OCI-LY7 (cell line): ENCODE measurements at regions not wholly inside any gene's neighbourhood (a gene's known extent, or its start where the extent isn't known, plus 50 kb on each side); places are given as distances from the start of the nearest gene placed in this dataset.

Source experiments
- BruUV-seq: library from RNA; stranded (reverse); fragments of 400-500 nt; replicated peaks from 2 replicates; lab custom pipeline; 2021; lab: Mats Ljungman, UMichigan
- CTCF ChIA-PET: fragments of 300-600 bp; sonication (Branson Sonifier 250); formaldehyde crosslinking; loops from one replicate; lab custom pipeline; 2022; ENCODE audit warnings: antibody characterized with exemption; ENCODE audit not compliant: unreplicated experiment; lab: Charles Lee
- POLR2A ChIA-PET: fragments of 300-600 bp; sonication (Branson Sonifier 250); formaldehyde crosslinking; loops from one replicate; lab custom pipeline; 2022; ENCODE audit warnings: antibody characterized with exemption; lab: Charles Lee
- DNase-seq: peaks from one replicate; pipeline ENCODE4 v3.0.0-alpha.2; 2015; ENCODE audit warnings: low spot score
- H2AFZ ChIP-seq: fragments of 200-600 bp; sonication (generic), shearing (Covaris generic); 2 replicates; pipeline ENCODE4 v1.6.1; 2014; ENCODE audit warnings: mild to moderate bottlenecking, antibody characterized with exemption, low read length, moderate library complexity
- H3K27ac ChIP-seq: fragments of 200-600 bp; sonication (generic); 2 replicates; pipeline ENCODE4 v1.5.1; 2014; ENCODE audit warnings: mixed run types, low read depth, mild to moderate bottlenecking, moderate library complexity, low read length, inconsistent platforms; ENCODE audit not compliant: poor library complexity, severe bottlenecking
- H3K36me3 ChIP-seq: fragments of 200-600 bp; sonication (generic); 2 replicates; pipeline ENCODE4 v1.6.1; 2014; ENCODE audit warnings: mild to moderate bottlenecking, antibody characterized with exemption, low read length, moderate library complexity, mixed read lengths; ENCODE audit not compliant: insufficient read depth
- H3K4me1 ChIP-seq: fragments of 200-600 bp; sonication (generic); 2 replicates; pipeline ENCODE4 v1.5.1; 2014; ENCODE audit warnings: mild to moderate bottlenecking, low read length; ENCODE audit not compliant: insufficient read depth, poor library complexity, severe bottlenecking
- H3K4me2 ChIP-seq: fragments of 200-600 bp; sonication (generic); 2 replicates; pipeline ENCODE4 v1.6.1; 2014; ENCODE audit warnings: mild to moderate bottlenecking, low read length
- H3K4me3 ChIP-seq: fragments of 200-600 bp; sonication (generic); 2 replicates; pipeline ENCODE4 v1.5.1; 2014; ENCODE audit warnings: mild to moderate bottlenecking, low read depth, low read length; ENCODE audit not compliant: poor library complexity, severe bottlenecking
- H3K79me2 ChIP-seq: fragments of 200-600 bp; sonication (generic); 2 replicates; pipeline ENCODE4 v1.6.1; 2016; ENCODE audit warnings: low read depth, mild to moderate bottlenecking, low read length, moderate library complexity, mixed read lengths; ENCODE audit not compliant: insufficient read depth
- H3K9me2 ChIP-seq: fragments of 200-600 bp; sonication (generic); 2 replicates; pipeline ENCODE4 v1.6.1; 2016; ENCODE audit warnings: mild to moderate bottlenecking, low read length, mixed read lengths; ENCODE audit not compliant: insufficient read depth
- H3K9me3 ChIP-seq: fragments of 200-600 bp; sonication (generic); 2 replicates; pipeline ENCODE4 v1.6.1; 2014; ENCODE audit warnings: mild to moderate bottlenecking, mixed run types, low read length, mixed read lengths
- H4K20me1 ChIP-seq: fragments of 200-600 bp; sonication (generic); 2 replicates; pipeline ENCODE4 v1.6.1; 2014; ENCODE audit warnings: mild to moderate bottlenecking, antibody characterized with exemption, low read length, moderate library complexity, mixed read lengths; ENCODE audit not compliant: insufficient read depth
- CTCF ChIP-seq: fragments of 200-600 bp; sonication (generic); conservative IDR thresholded peaks from 2 replicates; pipeline ENCODE4 v1.5.1; 2014; ENCODE audit warnings: mild to moderate bottlenecking, antibody characterized with exemption, low read length, moderate library complexity, mixed read lengths
- EZH2phosphoT487 ChIP-seq: fragments of 200-600 bp; sonication (generic); IDR thresholded peaks from 2 replicates; pipeline ENCODE4 v1.6.1; 2018; ENCODE audit warnings: low read depth, borderline replicate concordance, mild to moderate bottlenecking, mixed run types, antibody characterized with exemption, low read length, moderate library complexity, mixed read lengths
- intact Hi-C: fragments of 100-400 bp; cut with micrococcal nuclease; formaldehyde crosslinking; loops from one replicate; pipeline ENCODE4 v1.10.0; 2022; ENCODE audit not compliant: unreplicated experiment

GRCh38 chr11:92623055-92623454, 346.4 kb upstream of the MTNR1B start:
- no TSS peak for BruUV-seq
- Histone ChIP-seq H3K9me2 (no peaks in the 10 kb centered on the region), H3K4me3 (no peak overlapping the region), H3K36me3 (no peaks in the 10 kb centered on the region), H4K20me1 (no peaks in the 10 kb centered on the region), H3K27ac (no peak overlapping the region), H3K9me3 (no peaks in the 10 kb centered on the region), H3K4me1 (no peaks in the 10 kb centered on the region), H2AFZ (no peak overlapping the region), H3K4me2 (no peak overlapping the region), H3K79me2 (no peaks in the 10 kb centered on the region)
- ChIA-PET CTCF (no interaction called here), POLR2A (no interaction called here)
- TF ChIP-seq EZH2phosphoT487: no peak
- TF ChIP-seq CTCF: no peak
- intact Hi-C loops: no loop called here
- DNase-seq: no peak

GRCh38 chr11:92625894-92626293, 343.6 kb upstream of the MTNR1B start:
- no peak for DNase-seq
- Histone ChIP-seq H3K36me3 (no peaks in the 10 kb centered on the region), H3K9me3 (no peaks in the 10 kb centered on the region), H3K4me3 (no peak overlapping the region), H3K9me2 (no peaks in the 10 kb centered on the region), H3K4me1 (no peaks in the 10 kb centered on the region), H3K4me2 (no peak overlapping the region), H4K20me1 (no peaks in the 10 kb centered on the region), H3K79me2 (no peaks in the 10 kb centered on the region), H3K27ac (no peak overlapping the region), H2AFZ (no peak overlapping the region)
- no TSS peak for BruUV-seq
- POLR2A ChIA-PET: no interaction called here
- TF ChIP-seq EZH2phosphoT487 (no peak), CTCF (no peak)
- CTCF ChIA-PET: no interaction called here
- intact Hi-C loops: no loop called here

GRCh38 chr11:92626624-92627023, 342.8 kb upstream of the MTNR1B start:
- CTCF ChIA-PET: no interaction called here
- Histone ChIP-seq H3K4me2 (no peak overlapping the region), H2AFZ (no peak overlapping the region), H3K4me3 (no peak overlapping the region), H3K4me1 (no peaks in the 10 kb centered on the region), H3K79me2 (no peaks in the 10 kb centered on the region), H4K20me1 (no peaks in the 10 kb centered on the region), H3K9me2 (no peaks in the 10 kb centered on the region), H3K27ac (no peak overlapping the region), H3K36me3 (no peaks in the 10 kb centered on the region), H3K9me3 (no peaks in the 10 kb centered on the region)
- no TSS peak for BruUV-seq
- TF ChIP-seq CTCF: no peak
- TF ChIP-seq EZH2phosphoT487: no peak
- intact Hi-C loops: no loop called here
- POLR2A ChIA-PET: no interaction called here
- no peak for DNase-seq
